GM04503 (cell line): ENCODE measurements at regions not wholly inside any gene's neighbourhood (a gene's known extent, or its start where the extent isn't known, plus 50 kb on each side); places are given as distances from the start of the nearest gene placed in this dataset.

ENCODE experiments used
- DNase-seq: peaks from one replicate; pipeline ENCODE4 v3.0.0-alpha.2; 2012; ENCODE audit warnings: low read depth

GRCh38 chr12:23464241-23464812 is 485.1 kb downstream of the SOX5 start:
- no peak for DNase-seq

GRCh38 chr12:23472329-23472971 is 477.0 kb downstream of the SOX5 start:
- DNase-seq = no peak

- no peak for DNase-seq
These were observed 476.4 kb downstream of the SOX5 start for GRCh38 chr12:23473071-23473470.

DNA sequence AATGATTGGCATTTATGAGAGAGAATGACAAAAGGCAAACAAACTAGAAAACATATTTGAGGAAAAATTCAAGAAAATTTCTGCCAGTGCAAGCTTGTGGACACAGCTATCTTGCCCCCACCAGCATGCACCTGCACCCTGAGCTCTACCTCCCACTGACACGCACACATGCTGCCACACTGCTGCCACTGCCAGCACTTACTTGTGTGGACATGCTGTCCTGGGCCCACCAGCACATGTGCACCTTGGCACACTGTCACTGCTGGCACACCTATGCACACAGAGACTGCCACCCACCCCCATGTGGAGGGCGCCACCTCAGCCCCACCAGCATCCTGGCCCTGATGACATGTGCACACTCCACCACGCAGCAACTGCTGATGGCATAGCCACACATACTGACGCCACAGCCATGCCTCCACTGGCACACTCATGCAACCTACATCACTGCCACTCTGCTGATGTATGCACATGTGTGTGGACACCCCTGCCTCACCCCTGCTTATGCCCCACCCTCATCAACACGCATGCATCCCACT is 475.0 kb downstream of the SOX5 start:
- DNase-seq = no peak
